ENCODE measurements at regions not wholly inside any gene's neighbourhood (a gene's known extent, or its start where the extent isn't known, plus 50 kb on each side); places are given as distances from the start of the nearest gene placed in this dataset.

DNA sequence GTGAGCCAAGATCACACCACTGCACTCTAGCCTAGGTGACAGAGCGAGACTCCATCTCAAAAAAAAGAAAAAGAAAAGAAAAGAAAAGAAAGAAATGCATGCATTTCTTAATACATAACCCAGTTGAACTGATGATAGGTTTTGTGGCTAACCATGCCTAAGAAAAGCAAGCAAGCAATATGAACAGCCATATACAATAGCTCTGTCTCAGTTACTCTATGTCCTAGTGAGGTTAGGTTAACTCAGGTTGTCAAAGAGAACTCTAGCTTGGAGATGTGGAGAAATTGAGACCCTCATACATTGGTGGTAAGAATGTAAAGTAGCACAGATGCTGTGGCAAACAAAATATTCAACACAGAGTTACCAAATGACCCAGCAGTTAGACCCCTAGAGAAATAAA, 167.0 kb upstream of the RASGEF1B start:
- no peak for DNase-seq (ENCODE audit: low spot score)

DNA sequence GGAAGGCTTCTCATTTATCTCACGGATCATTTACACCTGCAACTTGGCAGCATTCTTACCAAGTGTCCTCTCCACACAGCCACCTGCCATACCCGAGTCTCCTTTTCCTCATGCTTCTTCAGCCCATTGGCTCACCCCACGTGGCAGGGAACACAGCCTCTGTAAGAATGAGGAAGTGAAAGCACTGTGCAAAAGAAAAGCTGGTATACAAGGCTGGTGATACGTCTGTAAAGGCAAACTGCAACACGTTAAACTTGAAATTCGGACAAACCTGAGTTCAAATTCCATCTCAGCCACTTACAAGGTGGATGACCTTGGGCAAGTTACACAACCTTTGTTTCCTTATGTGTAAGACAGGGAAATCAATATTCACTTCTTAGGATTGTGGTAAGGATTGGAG, 164.0 kb upstream of the RASGEF1B start:
- DNase-seq (ENCODE audit: low spot score), result no peak

DNA sequence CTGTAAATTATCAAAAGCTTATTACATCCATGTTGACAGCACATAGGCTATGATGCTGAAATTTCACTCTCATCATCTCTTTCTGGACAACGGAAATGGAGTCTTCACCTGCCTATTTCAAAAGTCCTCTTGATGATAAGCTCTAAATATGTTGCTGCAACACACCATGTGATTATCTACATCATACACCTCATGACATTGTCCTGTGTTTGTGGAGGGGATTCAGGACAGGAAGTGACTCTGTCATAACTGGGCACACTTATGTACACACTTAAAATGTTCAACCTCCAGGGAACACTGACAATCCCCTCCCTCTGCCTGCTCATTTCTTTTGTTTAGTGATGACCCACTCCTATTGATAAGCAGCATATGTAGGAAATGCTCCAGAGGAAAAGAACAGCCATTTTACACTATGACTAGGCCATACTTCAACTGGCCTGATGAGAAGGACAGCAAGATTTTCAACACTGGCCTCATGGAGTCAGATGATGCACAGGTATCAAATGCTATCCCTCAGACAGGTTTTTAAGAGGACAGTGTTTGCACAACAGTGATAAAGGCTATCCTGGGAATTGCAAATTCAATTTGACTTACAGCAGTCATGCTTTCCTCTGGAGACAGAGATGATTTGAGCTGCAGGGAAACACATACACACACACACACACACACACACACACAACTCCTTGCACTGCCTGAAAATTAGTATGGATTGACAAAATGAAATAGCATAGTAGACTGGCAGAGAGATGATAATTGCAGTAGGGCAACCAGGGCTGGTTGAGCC, 163.3 kb upstream of the RASGEF1B start:
- no peak for DNase-seq (ENCODE audit: low spot score)

DNA sequence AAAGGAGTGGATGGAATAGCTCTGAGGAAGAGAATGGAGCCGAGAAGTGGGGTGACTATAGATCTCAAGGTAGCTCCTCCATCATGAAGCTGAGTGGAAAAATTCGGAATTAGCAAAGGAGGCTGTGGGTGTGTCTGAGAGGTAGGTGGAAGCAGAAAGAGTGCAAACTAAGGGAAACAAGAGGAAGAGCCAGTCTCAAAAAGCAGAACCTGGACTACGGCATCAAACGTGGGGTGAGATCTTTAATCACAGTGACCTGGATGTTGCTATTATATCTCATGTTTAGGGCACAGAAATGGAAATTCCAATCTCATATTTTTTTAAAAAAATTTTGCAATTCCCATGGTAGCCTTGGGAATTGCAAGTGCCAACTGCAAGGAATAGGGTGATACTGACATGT, 162.5 kb upstream of the RASGEF1B start:
- no peak for DNase-seq (ENCODE audit: low spot score)

DNA sequence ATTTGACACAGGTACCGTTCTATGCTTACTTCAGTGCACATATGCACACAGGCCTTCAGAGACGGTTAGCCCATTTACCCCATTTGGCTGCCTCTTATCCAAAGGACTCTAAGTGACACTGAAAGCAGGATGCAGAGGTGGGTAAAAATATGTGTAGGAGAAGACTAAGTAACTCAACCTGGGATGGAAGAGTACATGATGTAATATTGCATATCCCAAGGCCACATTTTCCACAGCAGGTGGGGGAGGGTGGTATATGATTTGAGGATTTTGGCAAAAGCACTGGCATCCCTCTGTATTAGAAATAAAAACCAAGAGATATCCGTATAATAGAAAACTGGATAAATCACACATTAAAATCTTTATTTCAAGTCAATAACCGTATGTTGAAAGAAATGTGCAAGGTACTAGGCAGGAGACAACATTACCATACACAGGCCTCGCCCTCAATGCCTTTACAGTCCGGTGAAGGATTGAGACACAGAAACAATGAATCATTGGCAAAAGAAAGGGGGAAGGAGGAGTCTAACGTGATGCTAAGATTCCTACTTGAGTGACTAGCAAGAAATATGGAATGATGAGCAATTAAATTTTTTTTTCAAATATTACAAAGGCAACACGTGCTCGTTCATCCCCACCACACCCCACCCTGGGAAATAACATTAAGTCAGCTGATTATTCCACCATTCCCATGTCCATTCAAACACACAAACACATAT, 161.0 kb upstream of the RASGEF1B start:
- no peak for DNase-seq (ENCODE audit: low spot score)

DNA sequence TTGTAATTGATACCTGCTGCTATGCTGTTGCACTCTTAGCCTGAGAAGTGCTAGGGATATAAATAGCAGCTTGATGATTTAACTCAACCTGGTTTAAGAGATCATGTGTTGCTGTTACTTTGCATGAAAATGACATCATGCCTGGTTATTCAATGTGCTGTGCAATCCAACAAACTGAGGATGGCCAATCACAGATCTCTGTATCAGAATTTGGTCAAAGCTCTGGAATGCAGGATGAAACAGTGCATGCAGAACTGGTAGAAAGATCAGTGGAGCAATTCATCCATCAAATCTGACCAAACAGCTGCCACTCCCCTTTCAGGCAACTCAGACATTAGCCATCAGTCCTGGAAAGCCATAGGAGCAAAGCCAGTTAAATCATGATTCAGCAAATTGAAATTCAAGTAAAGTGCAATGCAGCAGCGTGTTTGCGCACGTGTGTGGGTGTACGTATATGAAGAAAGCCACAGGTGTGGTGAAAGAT, 160.3 kb upstream of the RASGEF1B start:
- DNase-seq (ENCODE audit: low spot score), result no peak

DNA sequence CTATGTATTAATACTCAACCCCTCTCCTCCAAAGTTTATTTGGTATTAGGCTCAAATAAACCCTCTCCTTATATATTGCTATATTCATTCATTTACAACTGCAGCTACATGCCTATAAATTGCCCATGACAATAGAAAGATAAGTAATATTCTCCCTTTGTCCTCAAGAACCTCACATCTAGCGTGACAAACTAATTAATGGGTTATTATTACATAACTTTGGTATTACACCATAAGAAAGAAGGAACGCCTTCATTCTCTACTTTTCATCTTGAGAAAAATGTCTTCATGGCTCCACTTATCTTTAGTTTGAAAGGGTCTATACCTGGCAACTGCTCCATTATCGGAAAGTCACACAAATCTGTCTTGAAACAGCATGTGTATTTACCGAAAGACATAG, 157.7 kb upstream of the RASGEF1B start:
- DNase-seq (ENCODE audit: low spot score), result no peak

DNA sequence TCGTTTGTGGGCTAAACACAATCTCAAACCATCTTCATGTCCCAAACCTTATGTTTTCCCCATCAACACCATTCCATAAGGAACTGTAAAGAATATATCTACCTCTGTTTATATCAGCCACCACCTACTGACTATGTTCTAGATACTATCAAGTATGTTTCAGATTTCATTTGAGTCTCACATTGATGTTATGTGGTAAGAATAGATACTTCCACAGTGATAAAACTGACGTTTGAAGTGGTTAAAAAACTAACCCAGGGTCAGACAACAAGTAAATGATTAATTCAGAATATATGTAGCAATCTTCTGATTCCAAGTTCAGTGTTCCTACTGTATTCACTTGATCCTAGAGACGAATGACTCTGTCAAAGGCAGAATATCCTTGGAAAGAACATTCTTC, 156.8 kb upstream of the RASGEF1B start:
- DNase-seq (ENCODE audit: low spot score), result no peak

DNA sequence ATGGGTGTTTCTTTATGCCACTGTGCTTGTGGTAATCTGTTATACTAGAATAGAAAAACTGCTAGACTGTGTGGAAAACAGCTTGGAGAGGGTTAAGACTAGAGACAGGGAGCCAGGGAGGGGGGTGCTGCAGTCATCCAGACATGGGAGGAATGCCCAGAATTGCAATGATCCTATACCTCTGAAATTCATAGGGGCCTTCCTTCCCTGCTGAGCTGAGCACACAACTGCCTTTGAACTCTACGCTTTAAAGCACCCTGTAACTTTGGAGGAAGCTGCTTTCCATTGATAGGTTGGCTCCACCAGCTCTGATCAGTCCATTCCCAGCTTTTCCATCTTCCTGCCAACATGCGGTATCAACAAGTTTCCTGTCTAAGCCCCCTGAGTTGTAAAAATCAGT, 155.9 kb upstream of the RASGEF1B start:
- no peak for DNase-seq (ENCODE audit: low spot score)

DNA sequence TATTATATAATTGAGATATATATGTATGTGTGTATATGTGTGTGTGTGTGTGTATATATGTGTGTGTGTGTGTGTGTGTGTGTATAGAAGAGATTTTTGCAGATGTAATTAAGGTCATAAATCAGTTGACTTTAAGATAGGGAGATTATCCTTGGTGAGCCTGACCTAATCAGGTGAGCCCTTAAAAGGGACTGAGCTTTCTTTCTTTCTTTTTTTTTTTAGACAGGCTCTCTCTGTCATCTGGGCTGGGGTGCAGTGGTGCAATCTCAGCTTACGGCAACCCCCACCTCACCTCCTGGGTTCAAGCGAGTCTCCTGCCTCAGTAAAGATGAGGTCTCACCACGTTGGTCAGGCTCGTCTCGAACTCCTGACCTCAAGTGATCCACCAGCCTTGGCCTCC, 155.1 kb upstream of the RASGEF1B start:
- DNase-seq (ENCODE audit: low spot score), result no peak

DNA sequence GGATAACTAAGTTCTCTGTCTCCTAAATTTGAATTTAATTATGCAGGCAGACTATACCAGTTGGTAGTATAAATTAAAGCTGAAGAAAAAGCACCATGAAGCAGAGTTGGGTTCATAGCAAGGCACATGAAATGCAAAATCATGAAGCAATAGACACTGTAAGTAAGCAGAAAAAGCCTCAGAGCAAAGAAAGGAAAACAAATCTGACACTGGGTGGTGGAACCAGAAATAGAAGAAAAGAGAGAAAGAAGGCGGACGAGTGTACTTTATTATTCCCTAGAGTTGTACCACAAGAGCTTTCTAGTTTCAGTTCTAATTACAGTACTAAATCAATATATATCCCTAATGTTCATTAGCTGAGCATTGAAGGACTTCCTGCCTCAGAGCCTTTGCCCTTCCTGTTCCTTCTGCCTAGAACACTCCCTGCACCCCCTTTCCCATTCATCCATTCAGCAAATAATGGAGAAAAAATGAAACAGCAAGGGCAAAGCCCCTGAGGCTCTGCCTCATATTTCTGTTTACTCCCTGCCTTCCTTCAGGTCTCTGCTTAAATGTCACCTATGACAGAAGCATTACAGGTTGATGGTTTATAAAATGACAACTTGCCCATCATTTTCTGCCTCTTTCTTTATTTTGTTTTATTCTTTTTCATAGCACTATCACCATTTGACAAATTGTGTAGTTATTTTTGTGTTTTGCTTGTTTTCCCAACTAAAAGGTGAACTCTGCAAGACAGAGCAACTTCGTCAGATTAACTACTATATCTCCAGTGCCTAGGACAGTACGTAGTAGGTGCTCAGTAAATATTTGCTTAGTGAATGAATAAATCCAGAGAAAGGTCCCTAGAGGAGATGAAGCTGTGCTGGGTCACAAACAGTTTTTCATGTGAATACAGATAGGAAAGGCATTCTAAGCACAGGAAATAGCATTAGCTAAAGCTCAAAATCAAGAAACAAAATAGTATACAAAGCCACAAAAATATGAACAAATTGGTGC, 154.0 kb upstream of the RASGEF1B start:
- DNase-seq (ENCODE audit: low spot score), result no peak

DNA sequence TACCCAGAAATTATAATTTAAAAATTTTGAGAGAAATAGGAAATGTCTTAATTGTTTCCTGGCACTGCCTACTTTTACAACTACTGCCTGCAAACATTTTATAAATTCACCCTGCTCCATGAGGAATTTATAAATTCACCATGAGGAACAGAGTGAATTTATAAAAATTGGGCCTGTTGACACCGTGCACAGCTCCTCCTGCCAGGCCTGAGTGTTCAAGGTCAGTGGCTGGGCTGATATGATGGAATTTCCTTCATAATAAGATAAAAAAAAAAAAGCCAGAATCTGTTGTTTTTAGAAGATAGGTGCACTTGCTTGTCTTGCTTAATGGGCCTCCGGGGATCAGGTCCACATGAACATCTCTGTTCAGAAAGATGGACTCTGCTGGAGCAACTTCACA, 151.7 kb upstream of the RASGEF1B start:
- no peak for DNase-seq (ENCODE audit: low spot score)

DNA sequence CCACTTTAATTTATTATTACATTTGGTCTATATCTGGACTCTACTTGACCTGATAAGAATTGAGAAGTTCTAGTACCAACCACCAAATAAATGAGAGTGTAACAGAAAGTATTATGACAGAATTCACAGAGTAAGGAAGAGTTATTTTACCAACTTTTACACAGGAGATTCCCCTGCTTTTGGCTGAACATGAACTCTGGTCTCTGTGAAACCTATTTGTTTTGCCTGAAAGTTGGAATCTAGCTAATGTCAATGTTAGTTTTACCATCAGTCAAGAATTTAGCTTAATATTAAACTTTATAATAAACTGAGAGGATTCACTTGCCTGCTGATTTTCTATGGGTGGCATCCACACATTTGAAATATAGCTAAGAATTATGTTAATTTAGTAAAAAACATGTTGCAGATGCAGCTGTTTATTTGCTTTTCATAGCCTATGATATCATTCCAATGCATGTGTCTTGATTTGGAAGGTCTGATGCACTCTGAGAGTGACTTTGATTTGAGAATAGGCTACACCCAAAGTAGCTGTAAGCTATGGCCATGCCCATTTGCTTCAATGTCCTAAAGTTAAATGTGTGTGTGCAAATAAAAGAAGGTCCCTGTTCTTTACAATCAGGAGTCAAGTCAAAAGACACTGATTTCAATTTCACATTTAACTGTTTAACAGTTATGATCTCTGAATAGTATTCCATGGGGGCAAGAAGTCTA, 150.9 kb upstream of the RASGEF1B start:
- DNase-seq (ENCODE audit: low spot score), result no peak

DNA sequence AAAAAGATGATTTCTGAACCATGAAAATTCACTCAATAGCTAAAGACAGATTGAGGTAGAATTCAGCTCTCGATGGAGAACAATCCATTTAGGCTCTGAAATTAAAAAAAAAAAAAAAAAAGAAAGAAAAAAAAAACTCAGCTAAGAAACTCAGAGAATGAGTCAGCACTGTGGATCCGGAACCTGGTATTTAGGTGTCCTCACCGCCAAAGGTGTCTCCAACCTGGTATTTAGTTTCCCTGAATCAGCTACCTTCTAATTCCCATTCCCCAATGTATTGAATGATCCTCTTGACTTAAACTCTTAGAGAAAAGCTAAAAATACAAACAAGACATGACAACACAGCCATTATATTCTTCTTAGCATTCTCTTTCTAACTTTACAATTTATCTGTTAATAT, 150.3 kb upstream of the RASGEF1B start:
- no peak for DNase-seq (ENCODE audit: low spot score)

DNA sequence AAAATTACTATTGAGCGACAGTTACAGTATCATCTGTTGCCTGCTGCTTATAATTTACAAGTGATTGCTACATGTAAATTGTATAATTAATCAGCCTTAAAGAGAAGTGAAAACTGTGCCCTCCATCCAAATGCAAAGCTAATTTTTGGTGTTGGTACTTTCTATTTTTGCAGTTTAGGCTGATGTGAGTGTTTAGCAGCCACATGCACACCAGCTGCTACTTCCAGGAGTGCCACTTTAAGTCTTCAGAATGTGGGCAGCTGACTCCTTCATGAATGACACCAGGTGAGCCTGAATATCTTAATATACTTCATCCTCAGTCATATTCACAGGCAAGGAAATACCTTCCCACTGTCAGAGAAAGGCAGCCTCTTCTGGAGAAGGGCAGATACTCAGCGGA, 149.8 kb upstream of the RASGEF1B start:
- no peak for DNase-seq (ENCODE audit: low spot score)

DNA sequence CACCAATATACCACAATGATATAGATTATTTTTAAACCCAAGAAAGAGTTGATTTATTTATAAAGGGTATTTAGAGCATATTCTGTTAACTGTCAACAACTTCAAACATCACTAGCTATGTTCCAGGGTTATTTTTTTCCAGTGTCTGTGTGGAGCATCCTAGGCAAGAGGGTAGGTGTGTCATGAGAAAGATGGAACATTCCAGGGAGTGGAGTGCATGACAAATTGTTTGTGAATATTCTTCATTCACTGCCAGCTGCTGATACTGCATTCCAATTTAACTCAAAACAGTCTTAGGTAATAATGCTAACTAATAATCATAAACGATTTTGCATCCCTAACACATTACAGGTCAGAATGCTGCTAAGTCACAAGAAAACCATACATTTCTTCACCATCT, 148.7 kb upstream of the RASGEF1B start:
- DNase-seq (ENCODE audit: low spot score), result no peak

DNA sequence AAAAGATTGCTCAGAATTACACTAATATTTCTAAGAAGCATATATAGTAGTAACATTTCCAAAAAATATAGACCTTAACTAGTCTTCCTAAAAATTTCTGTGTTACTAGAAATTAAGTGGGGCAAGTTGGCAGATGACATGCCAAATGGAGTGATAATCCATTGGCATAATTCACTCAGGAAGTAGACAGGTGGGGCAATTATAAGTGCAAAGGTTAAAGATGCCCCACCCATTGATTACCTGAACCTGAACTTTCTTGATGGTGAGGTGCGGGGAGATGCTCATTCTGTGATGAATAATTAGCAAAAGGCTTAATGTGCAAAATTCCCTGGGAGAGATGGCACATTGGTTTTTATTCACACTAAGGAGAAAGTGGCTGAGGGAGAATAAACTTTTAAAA, 145.8 kb upstream of the RASGEF1B start:
- no peak for DNase-seq (ENCODE audit: low spot score)

DNA sequence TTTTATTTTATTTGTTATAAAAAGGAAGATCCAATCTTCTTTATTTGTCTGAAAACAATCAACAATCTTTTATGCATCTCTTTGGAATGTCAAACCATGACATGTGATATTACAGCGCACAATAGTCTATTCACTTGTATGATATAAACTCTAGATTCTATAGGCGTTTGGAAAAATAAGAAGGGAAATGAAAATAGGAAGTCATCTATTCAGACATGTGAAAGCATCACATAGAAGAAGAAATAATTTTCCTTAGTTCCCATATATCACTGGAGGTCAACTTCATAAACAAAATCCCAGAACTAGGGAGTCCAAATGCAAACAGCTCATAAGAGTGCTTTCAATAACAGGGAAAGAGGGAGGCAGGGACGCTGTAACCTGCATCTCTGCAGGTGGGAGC, 139.5 kb upstream of the RASGEF1B start:
- no peak for DNase-seq (ENCODE audit: low spot score)

DNA sequence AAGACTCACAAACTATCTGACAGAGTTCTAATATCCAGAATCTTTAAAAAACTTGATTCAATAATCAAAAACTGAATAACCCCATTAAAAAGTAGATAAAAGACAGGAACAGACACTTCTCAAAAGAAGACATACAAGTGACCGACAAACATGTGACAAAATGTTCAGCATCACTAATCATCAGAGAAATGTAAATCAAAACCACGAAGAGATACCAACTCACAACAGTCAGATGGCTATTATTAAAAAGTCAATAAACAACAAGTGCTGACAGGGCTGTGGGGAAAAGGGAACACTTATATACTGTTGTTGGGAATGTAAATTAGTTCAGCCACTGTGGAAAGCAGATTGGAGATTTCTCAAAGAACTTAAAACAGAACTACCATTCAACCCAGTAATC, 138.1 kb upstream of the RASGEF1B start:
- DNase-seq (ENCODE audit: low spot score), result no peak

DNA sequence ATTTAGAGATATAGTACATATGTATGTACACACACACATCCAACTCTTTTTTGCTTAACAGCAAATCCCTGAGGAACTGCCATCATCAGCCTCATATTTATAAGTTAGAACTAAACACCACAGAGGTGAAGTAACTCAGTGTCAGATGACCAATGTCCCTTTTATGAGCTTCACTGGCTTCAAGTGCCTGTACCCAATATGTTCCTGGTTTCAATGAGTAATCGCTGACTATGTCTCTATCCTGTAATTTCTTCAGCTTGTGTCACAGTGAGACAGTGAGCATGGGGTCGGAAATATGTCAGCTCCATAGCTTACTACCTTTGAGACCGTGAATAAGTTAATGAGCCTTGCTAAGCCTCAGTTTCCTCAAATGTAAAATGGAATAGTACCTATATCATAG, 136.2 kb upstream of the RASGEF1B start:
- no peak for DNase-seq (ENCODE audit: low spot score)

Data from mesenteric fat pad (tissue), 1 donor.